Fibroblast of lung (primary cell): ENCODE measurements at regions not wholly inside any gene's neighbourhood (a gene's known extent, or its start where the extent isn't known, plus 50 kb on each side); places are given as distances from the start of the nearest gene placed in this dataset.

ENCODE experiments used
- DNase-seq, 2 donors: peaks; one replicate each; pipeline versions ENCODE4 v3.0.0 to v3.0.0-alpha.2; 2010; ENCODE audit warnings: low read depth in 2 of 2
- H2AFZ ChIP-seq: 2 replicates; pipeline ENCODE4 v1.5.1; 2012; ENCODE audit warnings: low read length, control low read depth, inconsistent platforms
- H3K27ac ChIP-seq: 2 replicates; pipeline ENCODE4 v1.5.1; 2011; ENCODE audit warnings: low read length, control low read depth; ENCODE audit not compliant: insufficient read depth
- H3K27me3 ChIP-seq: 2 replicates; pipeline ENCODE4 v1.5.1; 2011; ENCODE audit warnings: mild to moderate bottlenecking, low read length; ENCODE audit not compliant: control insufficient read depth, insufficient read depth
- H3K36me3 ChIP-seq: 2 replicates; pipeline ENCODE4 v1.5.1; 2011; ENCODE audit warnings: low read length; ENCODE audit not compliant: control insufficient read depth, insufficient read depth
- H3K4me1 ChIP-seq: 2 replicates; pipeline ENCODE4 v1.5.1; 2011; ENCODE audit warnings: low read length; ENCODE audit not compliant: control insufficient read depth, insufficient read depth; ENCODE audit errors: extremely low read depth
- H3K4me2 ChIP-seq: 2 replicates; pipeline ENCODE4 v1.5.1; 2011; ENCODE audit warnings: low read length, control low read depth; ENCODE audit not compliant: insufficient read depth; ENCODE audit errors: extremely low read depth
- H3K4me3 ChIP-seq, 4 experiments: fragments of 200-600 bp in 1 of 4; sonication (generic) in 1 of 4; replicated peaks in 1 of 4; 2 replicates each; pipeline ENCODE4 v1.5.1; 2011 to 2016; ENCODE audit warnings: low read length in 4 of 4, low read depth in 3 of 4, mild to moderate bottlenecking in 3 of 4, control low read depth in 2 of 4, inconsistent platforms in 1 of 4, mixed read lengths in 1 of 4; ENCODE audit not compliant: insufficient read depth in 1 of 4; ENCODE audit errors: control extremely low read depth in 1 of 4
- H3K79me2 ChIP-seq: 2 replicates; pipeline ENCODE4 v1.5.1; 2012; ENCODE audit warnings: mild to moderate bottlenecking, low read length, inconsistent platforms; ENCODE audit not compliant: control insufficient read depth, insufficient read depth
- H3K9ac ChIP-seq: 2 replicates; pipeline ENCODE4 v1.5.1; 2011; ENCODE audit warnings: mild to moderate bottlenecking, low read length, control low read depth; ENCODE audit not compliant: insufficient read depth
- H3K9me3 ChIP-seq: 2 replicates; pipeline ENCODE4 v1.5.1; 2012; ENCODE audit warnings: low read depth, low read length; ENCODE audit not compliant: control insufficient read depth, insufficient read depth
- H4K20me1 ChIP-seq: 2 replicates; pipeline ENCODE4 v1.5.1; 2011; ENCODE audit warnings: low read length; ENCODE audit not compliant: control insufficient read depth, insufficient read depth; ENCODE audit errors: extremely low read depth
- EZH2 ChIP-seq: IDR thresholded peaks from 2 replicates; pipeline ENCODE4 v1.5.1; 2012; ENCODE audit warnings: low read length, control low read depth, mild to moderate bottlenecking; ENCODE audit errors: missing control alignments
- TF ChIP-seq, protein P1 (sequence below), 2 donors: IDR thresholded peaks in 1 of 2; conservative IDR thresholded peaks in 1 of 2; 1 replicate in 1 of 2; 2 replicates in 1 of 2; pipeline ENCODE4 v1.5.1; 2011 to 2012; ENCODE audit warnings: low read length in 2 of 2, control low read depth in 1 of 2, inconsistent platforms in 1 of 2, low read depth in 1 of 2, mild to moderate bottlenecking in 1 of 2

DNA sequence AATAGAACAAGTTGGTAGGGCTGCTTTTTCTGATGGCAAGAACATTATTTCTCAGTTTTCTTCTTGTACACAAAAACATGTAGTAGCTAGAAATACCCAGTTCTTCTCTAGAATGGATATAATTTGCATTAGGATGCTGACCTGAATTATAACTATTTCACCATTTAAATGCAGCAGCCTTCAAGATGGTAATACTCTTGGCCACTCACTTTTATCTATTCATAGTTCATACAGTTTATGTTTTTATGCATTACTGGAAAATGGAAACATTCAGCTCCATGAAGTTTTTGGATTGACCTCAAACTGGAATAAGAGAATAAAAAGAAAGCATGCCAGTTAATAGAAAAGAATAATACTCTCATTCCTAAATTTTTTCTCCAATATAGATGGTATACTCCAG, 487.4 kb downstream of the PABPC4L start:
- Histone ChIP-seq H4K20me1 (no peaks in the 10 kb centered on the region), H3K79me2 (no peaks in the 10 kb centered on the region), H3K27ac (no peak overlapping the region), H2AFZ (no peak overlapping the region), H3K4me1 (no peaks in the 10 kb centered on the region), H3K9me3 (no peaks in the 10 kb centered on the region), H3K27me3 (no peaks in the 10 kb centered on the region), H3K9ac (no peak overlapping the region), H3K4me3 (no peak overlapping the region), H3K4me2 (no peak overlapping the region), H3K36me3 (no peaks in the 10 kb centered on the region)
- no peak for TF ChIP-seq EZH2
- TF ChIP-seq, protein P1, sequence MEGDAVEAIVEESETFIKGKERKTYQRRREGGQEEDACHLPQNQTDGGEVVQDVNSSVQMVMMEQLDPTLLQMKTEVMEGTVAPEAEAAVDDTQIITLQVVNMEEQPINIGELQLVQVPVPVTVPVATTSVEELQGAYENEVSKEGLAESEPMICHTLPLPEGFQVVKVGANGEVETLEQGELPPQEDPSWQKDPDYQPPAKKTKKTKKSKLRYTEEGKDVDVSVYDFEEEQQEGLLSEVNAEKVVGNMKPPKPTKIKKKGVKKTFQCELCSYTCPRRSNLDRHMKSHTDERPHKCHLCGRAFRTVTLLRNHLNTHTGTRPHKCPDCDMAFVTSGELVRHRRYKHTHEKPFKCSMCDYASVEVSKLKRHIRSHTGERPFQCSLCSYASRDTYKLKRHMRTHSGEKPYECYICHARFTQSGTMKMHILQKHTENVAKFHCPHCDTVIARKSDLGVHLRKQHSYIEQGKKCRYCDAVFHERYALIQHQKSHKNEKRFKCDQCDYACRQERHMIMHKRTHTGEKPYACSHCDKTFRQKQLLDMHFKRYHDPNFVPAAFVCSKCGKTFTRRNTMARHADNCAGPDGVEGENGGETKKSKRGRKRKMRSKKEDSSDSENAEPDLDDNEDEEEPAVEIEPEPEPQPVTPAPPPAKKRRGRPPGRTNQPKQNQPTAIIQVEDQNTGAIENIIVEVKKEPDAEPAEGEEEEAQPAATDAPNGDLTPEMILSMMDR (conservative IDR thresholded peaks at IDR 0.05 in 1 of 2, IDR thresholded peaks at IDR 0.05 in 1 of 2; ENCODE audit: low read depth in 1 of 2, low read length in 2 of 2), result no peak
- DNase-seq, result no peak

DNA sequence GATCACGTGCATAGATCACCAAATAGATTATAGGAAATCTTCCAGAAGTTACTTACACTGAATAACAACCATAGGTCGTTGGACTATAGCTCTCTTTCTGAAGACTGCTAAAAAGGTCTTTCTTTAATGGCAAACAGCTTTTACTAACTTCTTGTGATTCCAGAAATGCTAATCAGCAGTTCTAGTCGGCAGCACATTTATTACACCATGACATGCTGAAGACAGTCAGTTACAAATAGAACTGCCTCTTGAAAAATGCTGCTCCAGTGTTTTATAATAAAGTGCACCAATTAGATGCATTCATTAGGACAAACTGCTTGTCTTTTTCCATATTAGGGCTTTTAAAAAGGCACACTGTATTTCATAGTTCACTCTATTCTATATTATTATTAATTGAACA, 488.2 kb downstream of the PABPC4L start:
- Histone ChIP-seq H3K27me3 (no peaks in the 10 kb centered on the region), H3K27ac (no peak overlapping the region), H3K4me1 (no peaks in the 10 kb centered on the region), H3K79me2 (no peaks in the 10 kb centered on the region), H3K36me3 (no peaks in the 10 kb centered on the region), H3K4me2 (no peak overlapping the region), H4K20me1 (no peaks in the 10 kb centered on the region), H3K4me3 (no peak overlapping the region), H3K9me3 (no peaks in the 10 kb centered on the region), H3K9ac (no peak overlapping the region), H2AFZ (no peak overlapping the region)
- DNase-seq, result peak in 1 of 2 donors; percentile 2
- no peak for TF ChIP-seq EZH2
- TF ChIP-seq, protein P1 (conservative IDR thresholded peaks at IDR 0.05 in 1 of 2, IDR thresholded peaks at IDR 0.05 in 1 of 2; ENCODE audit: low read depth in 1 of 2, low read length in 2 of 2), result no peak

DNA sequence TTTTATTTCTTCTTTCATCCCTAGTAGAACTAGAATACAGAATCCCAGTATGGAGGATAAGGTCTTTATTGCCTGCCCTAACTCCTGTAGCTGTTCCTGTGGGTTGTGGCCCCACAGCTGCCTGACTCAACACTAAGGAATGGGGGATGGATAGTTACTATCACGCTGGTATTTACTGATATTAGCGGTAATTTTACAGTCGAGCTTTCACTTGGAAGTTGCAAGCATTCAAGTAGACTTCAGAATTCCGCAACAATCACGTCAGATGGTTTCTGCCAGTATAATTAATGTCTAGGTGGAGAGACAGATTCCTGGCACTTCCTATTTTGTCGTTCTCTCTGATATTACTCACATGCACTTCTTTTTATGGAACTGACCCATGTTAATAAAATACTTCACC, 489.8 kb downstream of the PABPC4L start:
- TF ChIP-seq, protein P1 (conservative IDR thresholded peaks at IDR 0.05 in 1 of 2, IDR thresholded peaks at IDR 0.05 in 1 of 2; ENCODE audit: low read depth in 1 of 2, low read length in 2 of 2), result no peak
- no peak for TF ChIP-seq EZH2
- DNase-seq, result peak in 1 of 2 donors; percentile 80
- no peak overlapping the region for H3K4me2 ChIP-seq

More for the DNA sequence above, 489.8 kb downstream of the PABPC4L start:
- Histone ChIP-seq H3K4me3 (no peak overlapping the region), H3K4me1 (no peaks in the 10 kb centered on the region), H3K9me3 (no peaks in the 10 kb centered on the region), H4K20me1 (no peaks in the 10 kb centered on the region), H3K36me3 (no peaks in the 10 kb centered on the region), H3K79me2 (no peaks in the 10 kb centered on the region), H3K27me3 (no peaks in the 10 kb centered on the region), H3K9ac (no peak overlapping the region), H2AFZ (no peak overlapping the region), H3K27ac (no peak overlapping the region)
